HEK293T (cell line): ENCODE measurements at regions not wholly inside any gene's neighbourhood (a gene's known extent, or its start where the extent isn't known, plus 50 kb on each side); places are given as distances from the start of the nearest gene placed in this dataset.
"Not testable (repeated sequence)": the region's sequence is repeated elsewhere in the genome, so short reads cannot be mapped to it uniquely, and the experiment has no call there.

Experiments
- CTCF ChIA-PET: fragments of 350-600 bp; formaldehyde crosslinking; extraction: SDS; loops from one replicate; lab custom pipeline; 2021; ENCODE audit warnings: antibody characterized with exemption, inconsistent platforms; lab: Yijun Ruan, JAX
- POLR2A ChIA-PET: fragments of 350-600 bp; formaldehyde crosslinking; extraction: SDS; loops from one replicate; lab custom pipeline; 2020; ENCODE audit warnings: antibody characterized with exemption, inconsistent platforms; lab: Yijun Ruan, JAX
- DNase-seq: peaks from one replicate; pipeline ENCODE4 v3.0.0; 2012; ENCODE audit warnings: mixed read lengths; ENCODE audit errors: extremely low spot score
- ARNT ChIP-seq: fragments of 450-650 bp; IDR thresholded peaks from 2 replicates; pipeline ENCODE4 v1.6.1; 2017; ENCODE audit warnings: mild to moderate bottlenecking
- BHLHE40 ChIP-seq: fragments of 450-650 bp; IDR thresholded peaks from 2 replicates; pipeline ENCODE4 v1.6.1; 2016; ENCODE audit warnings: mild to moderate bottlenecking, moderate library complexity, borderline replicate concordance
- CTBP1 ChIP-seq: fragments of 450-650 bp; IDR thresholded peaks from 2 replicates; pipeline ENCODE4 v1.6.1; 2016; ENCODE audit warnings: borderline replicate concordance
- ELF4 ChIP-seq: fragments of 450-650 bp; IDR thresholded peaks from 2 replicates; pipeline ENCODE4 v1.6.1; 2017; ENCODE audit warnings: antibody characterized with exemption
- FOXA1 ChIP-seq: fragments of 450-650 bp; IDR thresholded peaks from 2 replicates; pipeline ENCODE4 v1.6.1; 2016; ENCODE audit warnings: mild to moderate bottlenecking
- FOXK2 ChIP-seq: fragments of 450-650 bp; IDR thresholded peaks from 2 replicates; pipeline ENCODE4 v1.6.1; 2016; ENCODE audit warnings: mild to moderate bottlenecking
- FOXM1 ChIP-seq: fragments of 450-650 bp; IDR thresholded peaks from 2 replicates; pipeline ENCODE4 v1.6.1; 2017; ENCODE audit warnings: mild to moderate bottlenecking, borderline replicate concordance
- HDGF ChIP-seq: fragments of 450-650 bp; IDR thresholded peaks from 2 replicates; pipeline ENCODE4 v1.6.1; 2017; ENCODE audit warnings: antibody characterized with exemption, borderline replicate concordance
- L3MBTL2 ChIP-seq: fragments of 450-650 bp; conservative IDR thresholded peaks from 2 replicates; pipeline ENCODE4 v1.6.1; 2016; ENCODE audit warnings: mild to moderate bottlenecking
- LEF1 ChIP-seq: fragments of 450-650 bp; IDR thresholded peaks from 2 replicates; pipeline ENCODE4 v1.6.1; 2017; ENCODE audit warnings: mild to moderate bottlenecking, borderline replicate concordance
- NFRKB ChIP-seq: fragments of 450-650 bp; IDR thresholded peaks from 2 replicates; pipeline ENCODE4 v1.6.1; 2016; ENCODE audit warnings: mild to moderate bottlenecking, moderate library complexity
- SP1 ChIP-seq: fragments of 450-650 bp; IDR thresholded peaks from 2 replicates; pipeline ENCODE4 v1.6.1; 2017
- SUZ12 ChIP-seq: fragments of 450-650 bp; IDR thresholded peaks from 2 replicates; pipeline ENCODE4 v1.6.1; 2016; ENCODE audit warnings: mild to moderate bottlenecking
- TARDBP ChIP-seq: fragments of 450-650 bp; IDR thresholded peaks from 2 replicates; pipeline ENCODE4 v1.6.1; 2016
- ZNF384 ChIP-seq: fragments of 450-650 bp; IDR thresholded peaks from 2 replicates; pipeline ENCODE4 v1.6.1; 2016
- TF ChIP-seq, protein P1 (sequence below): fragments of 450-650 bp; IDR thresholded peaks from 2 replicates; pipeline ENCODE4 v1.6.1; 2016

DNA sequence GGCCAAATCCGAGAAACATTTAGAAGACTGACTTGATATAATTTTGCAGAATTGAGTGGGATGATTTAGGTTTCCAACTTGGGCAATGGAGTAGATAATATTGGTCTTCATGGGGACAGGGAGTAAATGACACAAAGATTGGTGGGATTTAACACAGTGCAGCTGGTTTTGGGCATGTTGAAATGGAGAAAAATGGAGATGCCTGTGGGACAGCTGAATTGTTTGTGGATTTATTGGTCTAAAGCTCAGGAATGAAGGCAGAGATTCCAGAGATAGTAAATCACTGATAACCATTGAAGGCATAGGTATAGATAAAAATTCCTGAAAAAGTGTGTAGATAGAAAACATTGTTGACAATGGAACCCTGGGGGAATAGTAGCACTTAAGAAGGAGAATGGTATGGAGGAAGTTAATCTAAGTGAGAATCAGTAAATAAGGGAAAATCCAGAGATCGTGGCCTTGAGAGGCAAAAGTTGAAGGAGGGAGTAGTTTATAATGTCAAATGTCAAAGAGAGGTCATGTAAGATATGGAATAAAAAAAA, 120.9 kb upstream of the ATP2B1 start:
- ChIA-PET CTCF (no interaction called here), POLR2A (no interaction called here)
- no peak for DNase-seq
- TF ChIP-seq BHLHE40 (no peak), ARNT (no peak), FOXM1 (no peak), FOXA1 (no peak), ZNF384 (no peak), L3MBTL2 (no peak), SP1 (no peak), TARDBP (no peak), ELF4 (no peak), CTBP1 (no peak), SUZ12 (no peak), HDGF (no peak), NFRKB (no peak), FOXK2 (no peak), LEF1 (no peak)
- TF ChIP-seq, protein P1, sequence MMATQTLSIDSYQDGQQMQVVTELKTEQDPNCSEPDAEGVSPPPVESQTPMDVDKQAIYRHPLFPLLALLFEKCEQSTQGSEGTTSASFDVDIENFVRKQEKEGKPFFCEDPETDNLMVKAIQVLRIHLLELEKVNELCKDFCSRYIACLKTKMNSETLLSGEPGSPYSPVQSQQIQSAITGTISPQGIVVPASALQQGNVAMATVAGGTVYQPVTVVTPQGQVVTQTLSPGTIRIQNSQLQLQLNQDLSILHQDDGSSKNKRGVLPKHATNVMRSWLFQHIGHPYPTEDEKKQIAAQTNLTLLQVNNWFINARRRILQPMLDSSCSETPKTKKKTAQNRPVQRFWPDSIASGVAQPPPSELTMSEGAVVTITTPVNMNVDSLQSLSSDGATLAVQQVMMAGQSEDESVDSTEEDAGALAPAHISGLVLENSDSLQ = no peak

DNA sequence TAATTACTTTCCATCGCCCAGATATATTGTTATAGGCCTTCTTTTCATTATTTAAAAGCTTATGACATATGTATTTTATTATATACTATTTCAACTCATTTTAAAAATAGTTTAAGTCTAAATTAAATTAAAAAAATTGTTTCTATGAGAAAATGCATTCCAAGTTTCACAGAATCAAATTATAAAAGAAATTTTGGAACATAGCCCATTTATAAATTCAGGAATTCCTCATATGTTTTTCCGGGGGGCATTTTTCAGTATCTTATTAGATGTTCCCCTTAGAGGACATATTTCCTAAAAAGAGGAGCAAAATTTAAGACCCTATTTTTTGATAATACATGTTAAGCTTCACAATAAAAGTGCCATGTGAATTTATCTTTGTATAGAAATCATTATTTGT, 119.9 kb upstream of the ATP2B1 start:
- TF ChIP-seq NFRKB (no peak), SUZ12 (no peak), FOXA1 (no peak), BHLHE40 (no peak)
- POLR2A ChIA-PET = interaction anchor here (0.6 kb wide), 1 partner anchor 53 kb away, joined by 3 read pairs; no protein-coding TSS in a partner anchor
- CTCF ChIA-PET = no interaction called here
- no peak for DNase-seq

DNA sequence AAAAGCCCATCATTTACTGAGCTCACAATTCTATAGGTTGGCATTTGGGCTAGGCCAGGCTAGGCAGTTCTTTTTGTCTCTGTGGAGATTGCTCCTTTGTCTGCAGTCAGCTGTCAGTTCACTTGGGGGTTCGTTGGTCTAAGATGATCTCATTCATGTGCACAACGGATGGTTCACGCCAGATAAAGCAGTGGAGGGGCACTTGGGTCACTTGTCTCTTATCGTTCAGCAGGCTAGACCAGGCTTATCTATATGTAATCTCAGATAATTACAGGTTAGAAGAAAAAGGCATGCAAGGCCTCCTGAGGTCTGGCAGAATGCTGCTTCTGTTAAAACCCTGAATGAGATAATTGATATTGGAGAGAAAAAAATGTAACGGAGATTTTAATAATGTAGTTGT, 119.0 kb upstream of the ATP2B1 start:
- TF ChIP-seq FOXA1 (no peak), L3MBTL2 (no peak), ARNT (no peak), BHLHE40 (no peak), HDGF (no peak), CTBP1 (no peak), SP1 (no peak), FOXK2 (no peak), SUZ12 (no peak), ZNF384 (no peak), ELF4 (no peak), LEF1 (no peak), FOXM1 (no peak), NFRKB (no peak)
- TF ChIP-seq, protein P1 = no peak
- DNase-seq = no peak
- ChIA-PET POLR2A (no interaction called here), CTCF (no interaction called here)

DNA sequence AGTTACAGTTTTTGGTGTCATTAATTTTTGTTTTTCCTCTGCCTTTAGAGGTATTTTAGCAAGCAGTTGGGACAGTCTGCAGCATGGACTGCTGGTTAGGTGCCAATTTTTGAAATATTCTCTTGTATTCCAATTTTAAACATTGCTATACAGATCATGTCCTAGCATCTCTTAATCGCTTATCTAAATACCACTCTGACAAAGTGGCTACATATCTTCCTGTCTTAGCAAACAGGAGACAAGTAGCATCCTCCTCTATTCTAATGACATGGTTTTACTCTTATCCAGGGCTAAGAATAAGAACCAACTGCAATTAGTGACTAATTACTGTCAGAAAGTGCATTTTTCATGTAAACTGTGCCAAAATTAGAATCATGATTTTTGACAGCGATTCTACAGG, 117.8 kb upstream of the ATP2B1 start:
- CTCF ChIA-PET = no interaction called here
- POLR2A ChIA-PET = no interaction called here
- no peak for DNase-seq
- TF ChIP-seq ELF4 = no peak
- no peak for TF ChIP-seq CTBP1
- TF ChIP-seq L3MBTL2 = no peak
- no peak for TF ChIP-seq TARDBP
- TF ChIP-seq, protein P1 = no peak
- no peak for TF ChIP-seq FOXM1
- TF ChIP-seq NFRKB = no peak
- TF ChIP-seq BHLHE40 = no peak
- no peak for TF ChIP-seq HDGF
- TF ChIP-seq ARNT = no peak
- TF ChIP-seq FOXA1 = no peak

DNA sequence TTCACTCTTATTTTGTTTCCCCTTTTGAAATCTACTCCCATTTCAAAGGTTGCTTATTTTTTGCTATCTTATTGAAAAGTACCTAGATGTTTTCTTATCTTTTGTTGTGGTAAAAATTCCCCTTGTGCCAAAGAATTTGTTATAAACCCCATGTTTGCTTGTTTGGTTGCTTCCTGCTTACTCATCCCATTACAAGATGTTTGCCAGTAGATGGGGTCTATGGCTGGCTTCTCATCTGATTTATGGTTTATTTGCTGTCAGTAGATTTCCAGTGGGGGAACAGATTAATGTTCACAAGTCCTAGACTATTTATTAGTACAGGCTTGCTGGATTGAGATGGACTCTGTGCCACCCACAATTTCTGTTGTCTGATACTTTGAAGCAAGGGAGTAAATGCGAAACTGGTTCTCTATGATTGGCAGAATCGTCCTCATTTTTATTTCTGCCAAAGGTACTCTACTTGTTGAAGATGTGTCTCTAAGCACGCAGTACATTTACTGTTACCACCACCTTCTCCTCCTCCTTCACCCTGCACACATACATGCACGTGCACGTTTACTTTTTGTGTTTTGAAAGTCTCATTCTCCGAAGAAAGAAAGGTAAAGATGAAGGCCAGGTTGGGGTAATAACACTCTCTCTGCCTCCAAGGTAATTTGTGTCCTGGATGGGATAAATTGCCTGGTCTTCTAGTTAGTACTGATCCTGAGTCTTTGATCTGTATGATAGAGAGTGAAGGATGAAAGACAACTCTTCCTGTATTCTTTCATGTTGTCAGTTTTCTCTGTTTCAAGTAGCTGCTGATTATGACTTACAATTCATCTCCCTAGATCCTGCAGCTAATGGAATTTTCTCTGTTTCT, 117.2 kb upstream of the ATP2B1 start:
- ChIA-PET CTCF (no interaction called here), POLR2A (no interaction called here)
- peak; percentile 11 for DNase-seq
- TF ChIP-seq, protein P1 = peak; percentile 91
- TF ChIP-seq L3MBTL2 = no peak

DNA sequence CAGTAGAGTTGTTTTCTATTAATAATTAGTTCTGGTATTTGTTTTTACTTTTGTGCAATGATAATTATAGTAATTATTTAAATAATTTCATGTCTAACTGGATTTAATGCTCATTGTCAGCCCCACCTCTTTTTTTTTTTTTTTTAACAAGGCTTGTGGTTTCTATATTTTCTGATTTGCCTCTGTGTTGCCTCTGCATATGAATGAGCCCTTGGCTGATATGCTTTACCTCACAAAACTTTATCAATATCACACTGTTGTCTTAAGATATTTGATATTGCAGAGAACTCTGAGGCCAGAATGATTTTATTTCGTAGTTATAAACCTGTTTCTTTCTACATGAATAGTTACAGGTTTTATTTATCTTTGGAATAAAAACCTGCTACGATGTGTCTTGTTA, 116.2 kb upstream of the ATP2B1 start:
- no peak for DNase-seq
- CTCF ChIA-PET = no interaction called here
- TF ChIP-seq L3MBTL2 = no peak
- TF ChIP-seq ELF4 = no peak
- TF ChIP-seq FOXK2 = no peak
- TF ChIP-seq SP1 = no peak
- no peak for TF ChIP-seq CTBP1
- TF ChIP-seq NFRKB = no peak
- TF ChIP-seq HDGF = no peak
- POLR2A ChIA-PET = no interaction called here

DNA sequence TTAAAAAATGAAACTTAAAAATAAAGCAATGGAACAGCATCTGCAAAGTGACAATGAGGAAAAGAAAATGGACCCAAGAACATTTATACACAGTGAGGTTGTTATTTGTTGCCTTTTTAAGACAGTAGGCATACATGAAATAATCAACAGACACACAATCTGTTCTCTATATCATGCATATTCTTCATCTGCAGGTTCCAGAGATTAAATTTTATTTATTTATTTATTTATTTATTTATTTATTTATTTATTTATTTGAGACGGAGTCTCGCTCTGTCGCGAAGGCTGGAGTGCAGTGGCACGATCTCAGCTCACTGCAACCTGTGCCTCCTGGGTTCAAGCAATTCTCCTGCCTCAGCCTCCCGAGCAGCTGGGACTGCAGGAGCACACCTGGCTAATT, 114.4 kb upstream of the ATP2B1 start:
- CTCF ChIA-PET = interaction anchor here (0.7 kb wide), 1 partner anchor 618 kb away, joined by 4 read pairs; no protein-coding TSS in a partner anchor
- POLR2A ChIA-PET = not testable (repeated sequence)

More for the DNA sequence above, 114.4 kb upstream of the ATP2B1 start:
- not testable (repeated sequence) for DNase-seq
